SW480 (cell line): ENCODE measurements at regions not wholly inside any gene's neighbourhood (a gene's known extent, or its start where the extent isn't known, plus 50 kb on each side); places are given as distances from the start of the nearest gene placed in this dataset.
A peak's percentile ranks its signal among the peaks of the same experiment; 100 is the strongest.

ENCODE experiments used
- DNase-seq: peaks from one replicate; pipeline ENCODE4 v3.0.0-alpha.2; 2016; ENCODE audit warnings: low spot score

DNA sequence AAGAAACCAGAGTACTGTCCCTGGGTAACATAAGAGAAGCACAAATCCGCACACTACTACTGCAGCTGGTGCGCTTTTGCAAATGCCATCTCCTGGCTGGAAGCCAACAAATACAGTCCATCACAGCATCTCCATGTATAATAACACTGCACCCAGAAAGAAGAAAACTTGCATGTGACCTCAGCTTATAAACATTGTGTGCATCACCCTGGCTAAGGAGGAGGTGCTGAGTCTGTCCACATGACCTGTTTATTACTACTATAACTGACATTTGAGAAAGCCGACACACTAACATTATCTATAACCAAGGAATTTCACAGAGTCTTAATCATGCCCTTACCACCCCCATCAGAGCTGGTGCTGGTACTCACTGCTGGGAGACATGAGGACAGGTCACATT is 516.8 kb downstream of the CFAP47 start:
- no peak for DNase-seq

DNA sequence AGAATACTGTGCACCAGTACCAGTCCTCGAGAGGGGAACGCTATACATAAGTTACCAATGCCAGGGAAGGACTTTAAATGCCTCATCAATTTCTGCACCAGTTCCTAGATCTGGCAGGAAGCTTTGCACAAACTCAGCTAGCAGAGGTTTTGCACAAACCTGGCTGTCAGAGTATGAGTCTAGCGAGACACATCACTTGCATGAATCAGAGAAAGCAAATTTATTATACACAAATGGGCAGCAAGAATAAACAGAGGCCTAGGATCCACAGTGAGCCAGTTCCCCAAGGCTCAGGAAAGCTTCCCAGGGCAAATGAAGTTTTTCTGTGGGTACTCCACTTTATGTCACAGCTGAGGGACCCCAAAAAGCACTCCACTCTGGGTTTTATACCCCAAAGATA is 523.5 kb downstream of the CFAP47 start:
- no peak for DNase-seq

DNA sequence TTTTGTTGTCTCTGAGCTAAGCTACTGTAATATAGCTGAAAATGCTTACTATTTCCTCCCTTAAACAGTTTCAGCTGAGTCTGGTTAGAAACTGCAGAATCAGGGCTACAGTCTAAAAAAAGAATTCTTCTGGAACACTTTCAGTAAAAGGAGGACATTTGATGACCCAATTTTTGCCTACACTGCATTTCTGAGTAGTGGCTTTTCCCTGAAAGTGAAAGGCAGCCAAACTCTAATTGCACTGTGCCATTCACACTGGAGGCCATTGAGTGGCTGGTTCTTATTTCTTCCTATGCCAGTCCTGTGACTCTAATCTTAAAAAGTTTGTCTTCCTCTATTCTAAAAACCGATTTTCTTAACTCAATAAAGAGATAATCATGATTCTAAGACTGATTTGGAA is 526.0 kb downstream of the CFAP47 start:
- DNase-seq, result no peak

DNA sequence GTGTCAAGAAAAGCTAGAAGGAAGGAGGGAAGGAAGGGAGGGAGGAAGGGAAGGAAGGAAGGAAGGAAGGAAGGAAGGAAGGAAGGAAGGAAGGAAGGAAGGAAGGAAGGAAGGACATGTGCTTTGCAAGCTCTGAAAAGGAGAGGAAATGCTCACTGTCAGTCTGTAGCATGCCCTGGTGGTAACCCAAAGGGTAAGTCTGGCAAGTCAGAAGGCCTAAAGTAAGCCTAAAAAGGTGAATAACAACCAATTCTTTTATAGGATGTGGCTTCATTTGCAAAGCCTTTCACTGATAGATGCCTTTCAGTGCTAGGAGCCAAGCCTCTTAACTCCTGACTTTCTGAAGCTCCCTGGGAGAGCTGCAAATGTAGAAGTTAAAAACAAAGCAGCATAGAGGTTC is 542.6 kb downstream of the CFAP47 start:
- no peak for DNase-seq

DNA sequence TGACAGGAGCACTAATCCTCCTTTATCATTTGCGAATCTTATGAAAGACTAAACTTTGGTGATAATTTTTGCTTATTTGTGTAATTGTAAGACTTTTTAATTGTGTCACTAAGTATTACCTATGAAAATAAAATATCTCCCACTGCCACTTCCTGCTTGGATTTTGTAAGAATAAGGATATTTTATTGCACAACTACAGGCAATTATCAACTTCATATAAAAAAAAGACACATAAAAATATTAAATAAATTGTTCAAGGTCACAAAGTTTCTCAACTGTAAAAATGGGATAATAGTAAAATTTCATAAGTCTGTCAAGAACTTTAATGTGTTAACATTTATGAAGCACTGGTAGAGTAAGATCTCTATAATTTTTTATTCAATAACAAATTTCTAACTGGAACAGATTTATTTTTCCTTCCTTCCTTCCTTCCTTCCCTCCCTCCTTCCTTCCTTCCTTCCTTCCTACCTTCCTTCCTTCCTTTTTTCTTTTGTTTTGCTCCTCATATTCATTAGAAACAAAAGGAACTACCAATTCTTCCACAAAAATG is 527.6 kb upstream of the FAM47C start:
- DNase-seq, result no peak

DNA sequence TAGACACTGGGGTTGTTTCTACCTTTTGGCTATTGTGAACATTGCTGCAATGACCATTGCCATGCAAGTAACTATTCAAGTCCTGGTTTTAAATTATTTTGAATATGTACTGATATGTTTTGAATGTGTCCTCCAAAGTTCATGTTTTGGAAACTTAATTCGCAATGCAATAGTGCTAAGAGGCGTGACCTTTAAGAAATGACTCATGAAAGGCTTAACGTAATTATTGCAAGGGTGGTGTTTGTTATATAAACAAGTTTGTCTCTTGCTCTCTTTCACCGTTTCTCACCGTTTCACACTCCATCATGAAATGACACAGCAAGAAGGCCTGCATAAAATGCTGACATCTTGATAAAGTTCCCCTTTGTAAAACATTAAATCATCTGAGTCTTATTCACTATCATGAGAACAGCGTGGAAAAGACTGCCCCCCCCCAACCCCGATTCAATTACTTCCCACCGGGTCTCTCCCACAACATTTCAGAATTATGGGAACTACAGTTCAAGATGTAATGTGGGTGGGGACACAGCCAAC is 506.9 kb upstream of the FAM47C start:
- DNase-seq, result no peak

DNA sequence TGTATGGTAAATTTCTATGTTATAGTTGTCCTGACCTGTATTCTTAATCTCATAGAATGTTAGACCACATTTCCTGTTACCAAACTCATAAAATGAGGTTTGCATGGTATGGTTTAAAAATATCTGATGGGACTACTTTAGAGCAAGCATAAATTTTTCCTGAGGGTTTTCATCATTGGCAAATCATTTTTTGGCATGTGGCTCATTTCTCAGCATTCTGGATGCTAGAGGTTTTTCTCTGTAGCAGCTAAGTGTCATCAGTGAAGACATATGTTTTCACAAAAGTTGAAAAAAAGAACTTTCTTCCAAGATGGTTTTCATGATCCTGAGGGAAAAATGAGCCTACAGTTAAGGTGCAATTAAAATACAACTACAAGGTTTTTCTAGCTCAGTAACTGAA is 503.5 kb upstream of the FAM47C start:
- DNase-seq, result no peak

DNA sequence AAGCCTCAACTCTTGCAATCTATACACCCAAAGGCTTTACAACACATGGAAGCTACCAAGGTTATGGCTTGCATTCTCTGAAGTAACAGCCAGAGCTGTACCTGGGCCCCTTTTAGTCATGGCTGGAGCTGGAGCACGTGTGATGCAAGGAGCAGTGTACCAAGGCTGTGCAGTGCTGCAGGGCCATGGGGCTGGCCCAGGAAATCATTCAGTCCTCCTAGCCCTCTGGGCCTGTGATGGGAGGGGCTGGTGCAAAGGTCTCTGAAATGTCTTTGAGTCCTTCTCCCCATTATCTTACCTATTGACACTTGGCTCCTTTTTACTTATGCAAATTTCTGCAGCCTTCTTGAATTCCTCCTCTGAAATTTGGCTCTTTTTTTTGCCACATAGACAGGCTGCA is 500.1 kb upstream of the FAM47C start:
- DNase-seq, result no peak

DNA sequence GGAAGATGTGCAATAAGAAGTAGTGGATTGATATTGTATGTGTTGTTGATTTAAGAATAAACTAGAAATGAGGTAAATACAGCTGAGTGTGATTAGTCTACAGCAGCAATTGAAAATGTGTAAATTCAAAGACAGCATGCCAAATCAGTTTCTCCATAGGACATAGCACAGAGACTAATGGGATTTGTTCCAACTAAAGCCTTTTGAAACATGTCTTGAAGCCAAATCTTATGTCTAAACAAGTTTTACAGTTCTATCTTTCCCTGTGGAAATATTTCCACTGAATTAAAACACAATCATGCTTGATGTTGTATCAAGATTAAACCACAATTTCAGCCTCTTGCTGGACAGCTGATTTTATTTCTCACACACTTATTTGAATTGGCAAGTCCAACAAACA is 497.4 kb upstream of the FAM47C start:
- DNase-seq, result no peak

DNA sequence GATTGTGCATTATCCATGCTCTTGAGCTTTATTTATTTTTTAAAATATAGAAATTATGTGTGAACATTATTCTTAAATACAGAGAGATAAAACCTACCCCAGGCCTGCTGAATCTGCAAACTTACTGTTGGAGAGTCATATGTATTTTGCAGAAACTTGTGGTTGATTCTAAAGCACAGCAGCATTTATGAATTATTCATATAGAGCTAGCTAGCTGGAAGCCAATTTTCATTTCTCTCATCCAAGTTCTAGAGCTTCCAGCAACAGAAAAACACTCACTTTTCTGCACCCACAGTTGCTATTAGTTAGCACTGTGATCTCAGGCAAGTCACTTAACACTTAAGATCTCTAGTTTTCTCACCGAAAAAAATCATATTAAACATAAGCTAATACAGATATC is 479.5 kb upstream of the FAM47C start:
- no peak for DNase-seq

DNA sequence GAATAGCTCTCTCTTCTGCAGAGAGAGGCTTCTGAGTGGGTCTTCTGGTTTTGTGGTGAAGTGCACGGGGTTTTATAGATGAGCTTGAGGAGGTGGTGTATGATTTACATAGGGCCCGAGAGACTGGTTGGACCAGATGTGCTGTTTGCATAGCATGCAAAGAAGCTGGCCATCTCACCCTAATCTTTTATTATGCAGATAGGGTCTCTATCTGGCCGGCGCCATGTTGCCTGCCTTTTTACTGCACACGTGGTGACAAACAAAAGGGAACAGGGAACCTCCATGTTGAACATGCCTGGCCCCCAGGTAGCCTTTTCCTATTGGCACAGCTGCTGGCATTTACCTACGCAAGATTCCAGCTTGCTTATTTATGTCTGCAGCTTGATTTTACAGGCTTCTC is 473.3 kb upstream of the FAM47C start:
- DNase-seq, result no peak

DNA sequence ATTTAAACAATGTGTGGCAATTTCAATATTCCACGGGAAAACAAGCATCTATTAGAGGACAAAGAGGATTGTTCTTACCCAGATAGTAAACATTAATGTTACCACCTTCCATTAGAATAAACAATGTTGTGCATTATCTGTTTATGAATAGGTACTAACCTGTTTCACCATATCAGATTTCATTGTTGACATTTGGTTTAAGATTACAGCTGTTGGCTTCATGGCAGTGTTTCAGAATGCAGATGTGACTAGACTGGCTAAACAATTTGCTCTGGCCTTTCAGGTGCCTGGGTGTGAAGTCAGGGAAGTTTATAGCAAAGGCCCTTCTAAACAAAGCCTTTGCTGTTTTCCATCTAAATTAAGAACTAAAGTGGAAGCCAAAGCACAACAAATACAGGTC is 464.7 kb upstream of the FAM47C start:
- peak; percentile 11 for DNase-seq

DNA sequence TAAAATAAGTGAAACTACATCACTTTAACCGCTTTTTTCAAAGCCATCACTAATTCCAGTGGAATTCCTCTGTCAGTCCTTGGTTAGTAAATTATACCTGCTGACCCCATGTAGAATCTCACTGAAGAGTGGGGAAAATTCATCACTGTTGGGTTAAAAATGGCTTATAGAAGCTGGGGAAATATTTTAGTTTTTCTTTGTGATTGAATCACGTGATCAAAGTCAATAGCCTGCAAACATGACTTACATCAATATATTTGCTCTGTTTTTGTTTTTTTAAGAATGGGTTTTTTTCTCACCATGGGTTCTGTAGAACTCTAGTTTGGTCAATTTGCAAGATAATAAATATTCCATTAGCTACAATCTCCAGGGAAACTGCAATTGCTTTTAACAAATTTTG is 445.2 kb upstream of the FAM47C start:
- no peak for DNase-seq

DNA sequence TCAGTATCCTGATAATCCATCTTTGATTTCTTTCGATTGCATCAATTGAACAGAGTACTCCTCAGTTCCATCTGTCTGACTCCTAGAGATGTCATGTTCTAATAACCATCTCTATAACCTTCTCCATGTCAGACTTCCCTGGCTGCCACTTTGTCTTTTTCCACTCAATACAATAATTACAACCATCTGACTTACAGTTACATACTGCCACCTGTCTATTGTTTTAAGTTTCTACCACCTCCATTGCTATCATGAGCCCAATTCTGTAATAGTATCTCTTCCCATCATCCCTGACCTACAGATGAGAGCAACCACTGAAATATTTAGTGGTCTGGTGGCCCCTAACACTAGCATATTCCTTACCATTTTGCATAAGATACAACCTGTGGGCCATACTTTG is 439.2 kb upstream of the FAM47C start:
- DNase-seq, result peak; percentile 7

DNA sequence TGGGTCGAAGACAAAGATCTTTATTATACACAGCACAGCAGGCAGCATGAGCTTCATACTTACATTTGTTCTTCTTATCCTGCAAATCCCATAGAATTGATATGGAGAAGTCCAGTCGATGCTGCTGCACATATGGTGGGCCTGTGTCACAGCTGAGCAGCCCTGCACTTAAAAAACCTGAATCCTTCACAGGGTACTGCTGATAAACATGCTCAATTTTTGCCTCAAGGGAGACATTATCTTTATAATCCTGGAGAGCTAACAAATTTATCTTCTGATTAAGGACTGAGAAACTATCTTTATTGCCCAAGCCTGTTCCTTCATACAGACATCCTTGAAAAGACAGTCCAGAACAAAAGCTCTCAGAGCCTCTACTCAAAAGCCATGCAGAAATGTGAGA is 434.4 kb upstream of the FAM47C start:
- no peak for DNase-seq

DNA sequence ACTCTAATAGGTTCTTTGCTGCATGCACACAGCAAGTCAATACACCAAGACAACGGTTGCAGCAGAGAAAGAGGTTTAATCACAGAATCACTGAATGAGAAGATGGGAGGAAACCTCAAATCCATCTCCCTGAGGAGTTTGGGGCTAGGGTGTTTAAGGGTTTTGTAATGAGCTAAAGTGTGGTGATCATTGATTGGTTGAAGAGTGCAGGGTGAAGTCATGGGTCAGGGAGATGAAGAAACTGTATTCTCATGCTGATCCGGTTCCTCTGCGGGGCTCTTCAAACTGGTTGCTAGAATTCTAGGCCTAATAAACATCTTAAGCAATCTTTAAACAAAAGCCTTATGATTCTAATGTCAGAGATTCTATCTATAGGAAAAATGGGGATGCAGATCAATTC is 432.5 kb upstream of the FAM47C start:
- no peak for DNase-seq

DNA sequence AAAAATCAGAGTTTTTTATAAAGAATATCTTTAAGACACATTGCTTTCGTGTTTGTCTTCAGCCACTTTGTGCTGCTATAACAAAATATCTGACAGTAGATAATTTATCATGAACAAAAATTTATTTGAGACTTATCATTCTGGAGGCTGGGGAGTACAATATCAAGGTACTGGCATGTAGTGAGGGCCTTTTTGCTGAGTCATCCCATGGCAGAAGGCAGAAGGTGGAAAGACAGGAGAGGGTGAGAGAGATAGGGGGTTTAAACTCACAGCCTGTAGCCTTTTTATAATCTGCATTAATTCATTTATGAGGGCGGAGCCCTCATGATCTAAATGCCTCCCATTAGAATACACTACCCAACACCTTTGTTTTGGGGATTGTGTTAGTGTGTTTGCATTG is 431.2 kb upstream of the FAM47C start:
- DNase-seq, result no peak

DNA sequence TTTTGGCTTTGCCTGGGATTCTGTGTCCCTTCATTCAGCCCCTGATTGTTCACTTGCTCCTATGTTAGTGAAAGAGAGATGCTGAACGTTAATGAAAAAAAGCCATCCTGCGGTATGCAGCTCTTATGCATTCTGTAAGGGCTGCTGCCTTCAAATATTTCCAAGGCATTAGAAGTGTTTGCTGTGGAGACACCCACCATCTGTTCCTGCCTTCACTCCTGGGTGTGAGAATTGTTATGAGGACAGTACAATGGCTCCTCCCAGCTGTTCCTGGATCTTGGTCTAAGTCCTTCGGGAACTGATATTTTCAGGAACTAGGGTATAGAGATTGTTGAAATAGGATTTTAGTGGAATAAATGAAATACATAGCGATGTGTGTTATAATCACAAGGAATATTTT is 427.1 kb upstream of the FAM47C start:
- DNase-seq, result no peak

DNA sequence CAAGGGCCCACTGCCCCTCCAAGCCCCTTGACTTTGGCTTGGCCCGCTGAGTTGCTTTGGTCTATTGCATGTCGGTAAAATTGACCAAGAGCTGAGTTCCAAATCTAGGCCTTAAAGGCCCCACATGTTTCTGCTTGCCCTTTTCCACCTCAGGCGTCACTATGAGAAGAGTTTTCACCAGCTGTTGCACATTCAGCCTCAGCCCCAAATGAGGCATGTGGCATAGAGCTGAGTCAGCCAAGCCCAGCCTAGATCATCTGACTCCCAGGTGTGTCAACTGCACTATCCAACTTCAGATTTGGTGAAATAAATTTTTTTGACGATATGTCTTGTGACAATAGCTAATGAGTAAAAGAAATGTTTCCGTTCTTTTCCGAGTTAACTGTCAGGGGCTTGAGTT is 424.5 kb upstream of the FAM47C start:
- no peak for DNase-seq

DNA sequence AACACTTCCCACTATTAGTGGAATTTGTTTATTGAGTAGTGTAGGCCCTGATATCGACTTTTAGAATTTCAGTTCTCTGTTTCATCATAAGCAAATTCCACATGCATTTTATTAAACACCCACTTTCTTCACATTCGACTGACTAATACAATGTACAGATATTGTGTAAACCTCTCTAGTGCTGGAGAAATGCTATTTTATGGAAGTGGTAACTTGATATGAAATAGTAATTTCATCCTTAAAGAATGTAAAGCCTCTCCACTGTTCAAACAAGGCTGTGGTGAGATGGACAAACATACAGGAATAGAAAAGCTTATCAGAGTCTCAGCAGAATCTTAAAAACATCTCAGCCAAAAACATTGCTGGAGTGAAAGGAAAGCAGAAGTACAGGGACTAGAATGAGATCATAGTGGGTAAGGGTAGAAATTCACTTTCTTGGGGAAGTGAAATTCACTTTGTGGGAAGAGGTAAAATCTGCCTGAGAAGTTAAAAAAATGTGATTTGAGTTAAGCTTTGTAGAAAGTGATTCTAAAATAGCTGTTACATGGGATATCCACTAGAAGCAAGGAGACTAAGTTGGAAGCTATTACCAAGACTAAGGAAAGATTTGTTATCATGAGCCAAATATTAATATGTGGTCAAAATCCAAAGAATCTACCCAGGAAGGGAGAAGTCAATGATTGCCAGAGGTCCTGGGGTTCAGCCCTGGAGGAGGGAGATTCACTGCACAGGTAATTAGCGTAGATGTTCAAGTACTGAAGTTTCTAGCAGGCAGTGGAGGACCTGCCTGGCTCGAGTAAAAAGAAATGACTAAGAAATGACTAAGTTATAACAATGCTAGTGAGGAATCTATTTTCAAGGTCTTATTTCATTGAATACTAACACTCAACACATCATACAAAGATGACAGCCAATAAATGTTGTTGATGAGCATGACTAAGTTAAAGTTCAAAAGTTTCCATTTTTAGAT is 398.3 kb upstream of the FAM47C start:
- no peak for DNase-seq

DNA sequence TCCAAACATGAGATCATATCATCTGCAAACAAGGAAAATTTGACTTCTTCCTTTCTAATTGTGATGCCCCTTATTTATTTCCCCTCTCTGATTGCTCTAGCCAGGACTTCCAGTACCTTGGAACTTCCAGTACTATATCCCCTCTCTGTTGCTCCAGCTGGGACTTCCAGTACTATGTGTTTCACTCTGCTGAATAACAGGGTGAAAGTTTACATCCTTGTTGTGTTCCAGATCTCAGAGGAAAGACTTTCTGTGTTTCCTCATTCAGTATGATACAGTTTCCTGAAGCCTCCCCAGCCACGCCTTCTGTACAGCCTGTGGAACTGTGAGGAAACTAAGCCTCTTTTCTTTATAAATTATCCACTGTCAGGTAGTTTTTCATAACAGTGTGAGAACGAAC is 381.3 kb upstream of the FAM47C start:
- DNase-seq, result no peak

DNA sequence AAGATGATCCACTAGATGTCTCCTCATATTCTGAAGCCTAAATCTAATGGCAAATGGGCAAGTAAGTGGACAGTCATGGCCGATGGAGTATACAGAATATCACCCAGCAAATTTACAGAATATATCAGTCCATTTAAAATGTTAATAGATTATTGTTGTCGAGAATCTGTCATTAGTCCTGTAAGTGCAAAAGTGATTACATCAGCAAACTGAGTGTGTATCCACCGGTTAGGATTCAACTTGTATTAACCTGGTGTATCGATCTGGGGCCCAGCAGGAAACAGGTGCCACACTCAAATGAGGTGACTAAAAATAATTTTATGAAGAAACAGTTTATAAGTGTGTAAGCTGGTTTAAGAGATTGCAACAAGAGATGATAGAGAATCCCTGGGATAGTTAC is 367.9 kb upstream of the FAM47C start:
- peak; percentile 7 for DNase-seq

DNA sequence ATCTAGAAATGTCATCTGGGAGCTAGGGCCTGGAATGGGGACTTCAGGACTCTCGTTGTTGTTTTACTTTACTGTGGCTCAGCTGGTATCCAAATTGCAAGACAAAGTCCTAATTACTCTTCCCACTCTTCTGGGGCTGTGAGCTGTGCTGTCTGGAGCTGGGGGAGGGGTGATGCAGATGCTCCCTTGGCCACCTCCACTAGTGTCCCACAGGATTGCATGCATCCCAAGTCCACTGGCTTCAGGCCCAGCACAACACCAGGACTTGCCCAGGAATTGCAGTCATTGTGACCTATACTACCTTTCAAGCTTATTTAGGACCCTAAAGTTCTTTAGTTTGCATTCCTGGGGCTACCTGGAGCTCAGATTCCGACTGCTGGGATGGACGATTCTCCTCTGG is 366.1 kb upstream of the FAM47C start:
- no peak for DNase-seq

DNA sequence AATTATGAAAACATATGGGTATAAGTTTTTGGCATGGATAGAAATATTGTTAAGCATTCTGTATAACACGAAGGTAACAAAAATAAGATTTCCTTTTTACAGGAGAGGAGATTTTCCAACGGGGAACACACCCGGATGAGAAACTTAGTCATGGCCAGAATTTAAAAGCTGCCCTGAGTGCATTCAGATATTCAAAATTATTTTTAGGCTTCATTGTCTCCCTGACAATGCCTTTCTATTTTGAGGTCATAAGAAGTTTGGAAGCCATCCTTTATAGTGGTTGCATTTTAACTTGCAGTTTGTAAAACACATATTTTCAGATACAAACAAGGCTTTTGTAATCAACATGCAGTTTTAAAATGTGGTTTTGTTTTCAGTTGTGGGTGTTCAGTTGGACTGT is 357.5 kb upstream of the FAM47C start:
- DNase-seq, result no peak
